CD4-positive, alpha-beta T cell (primary cell): ENCODE measurements at regions not wholly inside any gene's neighbourhood (a gene's known extent, or its start where the extent isn't known, plus 50 kb on each side); places are given as distances from the start of the nearest gene placed in this dataset.

Experiments
- ATAC-seq: fragments of 200-7000 bp; cut with Tn5 transposase; one replicate; pipeline ENCODE4 v1.10.0; 2022; ENCODE audit warnings: mild to moderate bottlenecking; ENCODE audit not compliant: poor library complexity
- CTCF ChIA-PET: fragments of 350-600 bp; sonication (Branson Sonifier 250); formaldehyde crosslinking; loops from one replicate; lab custom pipeline; 2021; ENCODE audit warnings: antibody characterized with exemption, inconsistent platforms; lab: Charles Lee
- POLR2A ChIA-PET: fragments of 350-600 bp; sonication (Branson Sonifier 250); formaldehyde crosslinking; loops from one replicate; lab custom pipeline; 2021; ENCODE audit warnings: antibody characterized with exemption, inconsistent platforms; lab: Charles Lee
- DNase-seq, 14 experiments: peaks; one replicate each; pipeline ENCODE4 v3.0.0-alpha.2; 2013 to 2020; ENCODE audit warnings: mixed read lengths in 2 of 14
- H3K27ac ChIP-seq, 2 donors: one replicate each; pipeline versions ENCODE4 v1.5.1 to v1.7.0; 2013; ENCODE audit warnings: low read length in 2 of 2, low read depth in 1 of 2, mild to moderate bottlenecking in 1 of 2
- H3K27me3 ChIP-seq, 2 experiments: 1 replicate in 1 of 2; 2 replicates in 1 of 2; pipeline versions ENCODE4 v1.6.1 to v1.7.0; 2013; ENCODE audit warnings: low read length in 2 of 2, control low read depth in 1 of 2, mild to moderate bottlenecking in 1 of 2, moderate library complexity in 1 of 2; ENCODE audit not compliant: insufficient read depth in 2 of 2, control insufficient read depth in 1 of 2
- H3K36me3 ChIP-seq: one replicate; pipeline ENCODE4 v1.6.1; 2013; ENCODE audit warnings: low read length, control low read depth; ENCODE audit not compliant: insufficient read depth
- H3K4me1 ChIP-seq: one replicate; pipeline ENCODE4 v1.6.1; 2013; ENCODE audit warnings: low read length, control low read depth; ENCODE audit not compliant: insufficient read depth
- H3K4me3 ChIP-seq: one replicate; pipeline ENCODE4 v1.5.1; 2013; ENCODE audit warnings: mild to moderate bottlenecking, low read length, moderate library complexity
- H3K9me3 ChIP-seq, 2 experiments: 1 replicate in 1 of 2; 2 replicates in 1 of 2; pipeline versions ENCODE4 v1.6.1 to v1.7.0; 2013; ENCODE audit warnings: low read length in 2 of 2, mild to moderate bottlenecking in 2 of 2, control low read depth in 1 of 2, moderate library complexity in 1 of 2; ENCODE audit not compliant: control insufficient read depth in 1 of 2, insufficient read depth in 1 of 2
- H3K27ac Mint-ChIP-seq: one replicate; pipeline ENCODE4 v1.8.0; 2020; ENCODE audit warnings: mixed read lengths
- H3K27me3 Mint-ChIP-seq: one replicate; pipeline ENCODE4 v1.8.0; 2021; ENCODE audit warnings: mixed read lengths
- H3K36me3 Mint-ChIP-seq: one replicate; pipeline ENCODE4 v1.8.0; 2021; ENCODE audit warnings: low read depth, mixed read lengths
- H3K4me1 Mint-ChIP-seq: one replicate; pipeline ENCODE4 v1.8.0; 2021; ENCODE audit warnings: low read depth, mixed read lengths
- H3K4me3 Mint-ChIP-seq: one replicate; pipeline ENCODE4 v1.8.0; 2020; ENCODE audit warnings: mild to moderate bottlenecking, mixed read lengths
- H3K9me3 Mint-ChIP-seq: one replicate; pipeline ENCODE4 v1.8.0; 2020; ENCODE audit warnings: mixed read lengths
- CTCF ChIP-seq: fragments of 200-600 bp; IDR thresholded peaks from one replicate; pipeline ENCODE4 v1.8.0; 2022; ENCODE audit warnings: antibody characterized with exemption, mild to moderate bottlenecking
- intact Hi-C, 2 experiments: fragments of 100-400 bp; cut with DNase I in 1 of 2; cut with micrococcal nuclease in 1 of 2; formaldehyde crosslinking; loops; one replicate each; pipeline versions ENCODE4 v1.15.1 to v1.9.0; 2023 to 2025; cut with DNase I, micrococcal nuclease

GRCh38 chr10:128960517-128960916 lies 506.5 kb upstream of the MGMT start:
- Histone ChIP-seq H3K9me3 (peaks cover 0 to 20% of the 10 kb centered on the region in 2 experiments), H3K36me3 (no peaks in the 10 kb centered on the region), H3K4me3 (no peak overlapping the region), H3K4me1 (no peaks in the 10 kb centered on the region), H3K27ac (no peak overlapping the region), H3K27me3 (no peaks in the 10 kb centered on the region)
- no peak for TF ChIP-seq CTCF
- Mint-ChIP-seq H3K36me3 (no peaks in the 10 kb centered on the region), H3K4me3 (no peak overlapping the region), H3K27me3 (no peaks in the 10 kb centered on the region), H3K4me1 (no peaks in the 10 kb centered on the region), H3K27ac (no peak overlapping the region), H3K9me3 (no peaks in the 10 kb centered on the region)
- no peak for DNase-seq
- no peak for ATAC-seq
- ChIA-PET CTCF (no interaction called here), POLR2A (no interaction called here)
- intact Hi-C loops, result no loop called here

GRCh38 chr10:128962182-128962581 lies 504.9 kb upstream of the MGMT start:
- peaks cover 0 to 24% of the 10 kb centered on the region in 2 experiments for H3K9me3 ChIP-seq
- no peaks in the 10 kb centered on the region for H3K36me3 Mint-ChIP-seq
- ChIA-PET POLR2A (no interaction called here), CTCF (no interaction called here)
- H3K4me3 ChIP-seq, result no peak overlapping the region
- TF ChIP-seq CTCF, result no peak
- no peaks in the 10 kb centered on the region for H3K27me3 Mint-ChIP-seq
- no peaks in the 10 kb centered on the region for H3K36me3 ChIP-seq
- H3K27me3 ChIP-seq, result no peaks in the 10 kb centered on the region
- no peak for DNase-seq
- no peak overlapping the region for H3K27ac ChIP-seq
- no peak overlapping the region for H3K4me3 Mint-ChIP-seq
- H3K4me1 ChIP-seq, result no peaks in the 10 kb centered on the region
- intact Hi-C loops, result no loop called here
- H3K27ac Mint-ChIP-seq, result no peak overlapping the region
- ATAC-seq, result no peak
- no peaks in the 10 kb centered on the region for H3K4me1 Mint-ChIP-seq
- no peaks in the 10 kb centered on the region for H3K9me3 Mint-ChIP-seq

DNA sequence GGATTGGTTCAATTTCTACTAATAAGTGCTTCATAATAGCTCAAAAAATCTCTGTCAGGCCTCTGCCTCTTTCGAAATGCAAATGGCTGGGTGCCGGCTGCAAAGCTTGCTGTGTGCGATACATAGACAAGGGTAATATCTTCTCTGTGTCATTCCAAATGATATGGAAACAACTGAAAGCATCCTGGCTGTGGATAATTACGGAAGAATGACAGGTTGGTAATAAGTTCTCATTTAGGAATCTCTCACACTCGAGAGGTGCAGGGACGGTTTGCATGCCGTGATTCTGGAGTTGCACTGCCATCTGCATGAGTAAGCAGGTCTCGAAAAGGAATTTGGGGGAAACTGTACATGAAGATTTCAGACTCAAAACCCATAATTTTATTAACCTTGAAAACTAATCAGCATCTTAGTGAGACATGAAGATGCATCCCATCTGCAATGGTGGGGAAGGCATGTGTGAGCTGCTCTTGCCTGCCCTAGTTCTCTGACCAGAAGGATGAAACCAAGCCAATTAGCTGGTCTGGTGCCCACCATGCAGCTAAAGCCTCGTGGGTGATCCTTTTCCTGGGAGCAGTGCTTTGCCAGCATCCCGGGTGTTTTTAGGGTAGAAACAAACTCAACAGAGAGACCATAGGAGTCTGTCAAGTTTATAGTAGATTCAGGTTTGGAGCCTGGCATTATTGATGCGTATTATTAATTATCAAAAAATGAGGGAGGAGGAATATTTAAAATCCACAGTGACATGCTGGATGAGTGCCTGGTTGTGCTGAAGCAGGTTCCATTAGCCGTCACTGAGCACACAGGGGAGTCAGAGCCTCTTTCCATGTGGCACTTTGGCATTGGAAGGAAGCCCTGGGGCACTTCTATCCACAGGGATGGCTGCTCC lies 503.6 kb upstream of the MGMT start:
- no peaks in the 10 kb centered on the region for H3K36me3 ChIP-seq
- DNase-seq (no peak), ATAC-seq (no peak)
- no peak overlapping the region for H3K4me3 ChIP-seq
- no peaks in the 10 kb centered on the region for H3K4me1 ChIP-seq
- ChIA-PET POLR2A (no interaction called here), CTCF (no interaction called here)
- Mint-ChIP-seq H3K4me1 (no peaks in the 10 kb centered on the region), H3K27me3 (no peaks in the 10 kb centered on the region), H3K4me3 (no peak overlapping the region), H3K36me3 (no peaks in the 10 kb centered on the region), H3K9me3 (no peaks in the 10 kb centered on the region), H3K27ac (no peak overlapping the region)
- peaks cover 0 to 24% of the 10 kb centered on the region in 2 experiments for H3K9me3 ChIP-seq
- intact Hi-C loops, result no loop called here
- no peaks in the 10 kb centered on the region for H3K27me3 ChIP-seq
- H3K27ac ChIP-seq, result no peak overlapping the region
- TF ChIP-seq CTCF, result no peak
